ENCODE measurements at regions not wholly inside any gene's neighbourhood (a gene's known extent, or its start where the extent isn't known, plus 50 kb on each side); places are given as distances from the start of the nearest gene placed in this dataset.

- Histone ChIP-seq H3K27me3 (ENCODE audit: insufficient read depth, low read length) (no peaks in the 10 kb centered on the region; the same call in 1 of the 2 replicates), H3K4ac (ENCODE audit: low read depth, low read length) (no peak overlapping the region), H4K8ac (replicated peaks; ENCODE audit: insufficient read length, low read depth, low read length) (no peak overlapping the region), H3K18ac (ENCODE audit: insufficient read length, low read depth, low read length) (no peak overlapping the region), H2BK5ac (ENCODE audit: insufficient read length, low read length) (no peak overlapping the region), H2BK20ac (ENCODE audit: low read depth, low read length, poor library complexity, severe bottlenecking) (no peak overlapping the region), H3K56ac (ENCODE audit: insufficient read length, low read depth, low read length) (no peak overlapping the region), H4K91ac (ENCODE audit: insufficient read length, low read depth, low read length) (no peak overlapping the region), H3T11ph (ENCODE audit: low read length) (no peak overlapping the region), H3K9ac (ENCODE audit: extremely low read depth, insufficient read length, low read length) (no peak overlapping the region), H3K4me2 (ENCODE audit: insufficient read depth, insufficient read length, low read length) (no peak overlapping the region), H2BK12ac (ENCODE audit: insufficient read length, low read depth, low read length) (no peak overlapping the region), H4K5ac (ENCODE audit: insufficient read length, low read depth, low read length) (no peak overlapping the region), H2BK120ac (ENCODE audit: low read depth, low read length, poor library complexity, severe bottlenecking) (no peak overlapping the region), H3K14ac (ENCODE audit: insufficient read depth, low read length) (no peak overlapping the region), H3K9me3 (ENCODE audit: control insufficient read depth, low read depth, low read length) (no peaks in the 10 kb centered on the region), H2AK5ac (ENCODE audit: insufficient read length, low read length) (no peak overlapping the region), H2BK15ac (ENCODE audit: low read depth, low read length) (no peak overlapping the region), H4K20me1 (ENCODE audit: control insufficient read depth, insufficient read depth, insufficient read length) (no peaks in the 10 kb centered on the region), H3K79me2 (ENCODE audit: insufficient read depth, low read length) (no peaks in the 10 kb centered on the region), H3K23me2 (ENCODE audit: insufficient read length, low read depth, low read length, poor library complexity, severe bottlenecking) (no peaks in the 10 kb centered on the region), H2AFZ (ENCODE audit: low read length) (no peak overlapping the region), H3K23ac (ENCODE audit: insufficient read length, low read depth, low read length) (no peak overlapping the region), H3K79me1 (ENCODE audit: insufficient read depth, low read depth, low read length, poor library complexity, severe bottlenecking) (no peaks in the 10 kb centered on the region), H3K27ac (ENCODE audit: insufficient read length, low read depth, low read length) (no peak overlapping the region), H3K4me1 (ENCODE audit: insufficient read depth, low read length) (0 out of 2 replicates have a peak, but pooled peaks cover 2% of the 10 kb centered on the region)
- WGBS (ENCODE audit: extremely low coverage, insufficient read length, low lambda C conversion rate): no CpG with 5 or more reads among the region's 2 CpGs
- Mint-ChIP-seq H3K4me3 (no peak overlapping the region), H3K27ac (no peak overlapping the region), H3K27me3 (ENCODE audit: low read depth) (peaks cover 82% of the 10 kb centered on the region), H3K36me3 (ENCODE audit: insufficient read depth in 1 of 3, low read depth in 3 of 3) (peaks cover 0 to 1% (median 0%) of the 10 kb centered on the region in 3 experiments; a peak in 2 of 7 replicates), H3K9me3 (peaks cover 0 to 3% of the 10 kb centered on the region in 2 experiments; a peak in 1 of 5 replicates), H3K4me1 (peaks cover 8 to 14% of the 10 kb centered on the region in 2 experiments)
- TF ChIP-seq, protein P1, sequence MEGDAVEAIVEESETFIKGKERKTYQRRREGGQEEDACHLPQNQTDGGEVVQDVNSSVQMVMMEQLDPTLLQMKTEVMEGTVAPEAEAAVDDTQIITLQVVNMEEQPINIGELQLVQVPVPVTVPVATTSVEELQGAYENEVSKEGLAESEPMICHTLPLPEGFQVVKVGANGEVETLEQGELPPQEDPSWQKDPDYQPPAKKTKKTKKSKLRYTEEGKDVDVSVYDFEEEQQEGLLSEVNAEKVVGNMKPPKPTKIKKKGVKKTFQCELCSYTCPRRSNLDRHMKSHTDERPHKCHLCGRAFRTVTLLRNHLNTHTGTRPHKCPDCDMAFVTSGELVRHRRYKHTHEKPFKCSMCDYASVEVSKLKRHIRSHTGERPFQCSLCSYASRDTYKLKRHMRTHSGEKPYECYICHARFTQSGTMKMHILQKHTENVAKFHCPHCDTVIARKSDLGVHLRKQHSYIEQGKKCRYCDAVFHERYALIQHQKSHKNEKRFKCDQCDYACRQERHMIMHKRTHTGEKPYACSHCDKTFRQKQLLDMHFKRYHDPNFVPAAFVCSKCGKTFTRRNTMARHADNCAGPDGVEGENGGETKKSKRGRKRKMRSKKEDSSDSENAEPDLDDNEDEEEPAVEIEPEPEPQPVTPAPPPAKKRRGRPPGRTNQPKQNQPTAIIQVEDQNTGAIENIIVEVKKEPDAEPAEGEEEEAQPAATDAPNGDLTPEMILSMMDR (conservative IDR thresholded peaks at IDR 0.05): no peak
- DNase-seq: no peak
These were observed 385.1 kb upstream of the MEX3C start for GRCh38 chr18:51582551-51582950.
